T follicular helper cell (primary cell): ENCODE measurements at regions not wholly inside any gene's neighbourhood (a gene's known extent, or its start where the extent isn't known, plus 50 kb on each side); places are given as distances from the start of the nearest gene placed in this dataset.

Experiments
- DNase-seq: peaks from one replicate; pipeline ENCODE4 v3.0.0-alpha.2; 2020; ENCODE audit warnings: low read depth

DNA sequence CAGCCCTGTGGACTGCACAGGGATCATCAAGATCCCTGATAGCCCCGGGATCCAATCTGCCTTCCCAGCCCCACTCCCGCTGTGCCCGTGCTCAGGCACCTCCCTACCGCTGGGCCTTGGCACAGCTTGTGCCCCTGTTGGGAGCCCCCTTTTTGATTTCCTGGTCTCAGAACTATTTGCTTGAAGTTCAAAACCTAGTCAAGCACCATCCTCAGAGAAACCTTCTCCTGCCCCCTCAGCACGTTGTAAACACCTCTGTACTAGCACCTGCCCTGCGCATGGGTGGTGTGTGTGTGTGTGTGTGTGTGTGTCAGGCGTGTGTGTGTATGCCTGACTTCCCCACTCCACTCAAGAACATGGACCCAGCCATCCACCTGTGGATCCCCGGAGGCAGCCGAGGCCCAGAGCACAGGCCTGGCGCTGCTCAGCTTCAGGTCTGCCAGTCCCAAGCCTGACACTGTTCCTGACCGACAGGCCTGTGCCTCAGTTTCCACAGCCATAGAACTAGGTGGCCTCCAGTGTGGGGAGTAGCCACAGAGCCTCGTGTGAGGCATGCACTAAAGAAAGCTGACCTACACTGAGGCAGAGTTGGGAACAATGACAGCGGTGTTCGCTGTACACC lies 65.5 kb downstream of the ADRA2C start:
- DNase-seq = no peak

DNA sequence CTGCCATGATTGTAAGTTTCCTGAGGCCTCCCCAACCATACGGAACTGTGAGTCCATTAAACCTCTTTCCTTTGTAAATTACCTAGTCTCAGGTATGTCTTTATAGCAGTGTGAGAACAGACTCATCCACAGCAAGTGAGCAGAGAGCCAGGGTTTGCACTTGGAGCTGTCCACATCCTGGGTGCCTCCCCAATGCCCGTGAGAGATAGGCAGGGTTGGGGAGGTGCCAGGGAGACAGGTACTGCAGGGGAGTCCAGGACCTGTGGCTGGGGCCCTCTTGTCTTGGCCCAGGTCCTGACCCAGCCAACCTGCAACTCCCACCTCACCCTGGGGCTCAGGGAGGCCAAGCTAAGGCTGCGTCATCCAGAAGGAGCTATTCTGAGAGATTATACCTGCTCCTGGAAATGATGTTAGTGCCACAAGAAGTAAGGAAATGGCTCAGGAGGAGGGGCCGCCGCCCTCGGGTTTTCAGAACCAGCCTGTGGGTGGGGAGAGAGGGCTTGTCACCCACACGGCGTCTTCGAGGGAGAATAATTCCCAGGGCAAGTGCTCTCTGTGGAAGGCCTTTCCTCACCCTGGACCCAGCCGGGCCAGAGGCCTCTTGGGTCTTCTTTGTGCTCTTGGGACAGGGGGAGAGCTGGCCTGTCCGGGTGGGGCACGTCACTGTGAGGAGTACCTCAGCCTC lies 66.5 kb downstream of the ADRA2C start:
- DNase-seq = no peak

DNA sequence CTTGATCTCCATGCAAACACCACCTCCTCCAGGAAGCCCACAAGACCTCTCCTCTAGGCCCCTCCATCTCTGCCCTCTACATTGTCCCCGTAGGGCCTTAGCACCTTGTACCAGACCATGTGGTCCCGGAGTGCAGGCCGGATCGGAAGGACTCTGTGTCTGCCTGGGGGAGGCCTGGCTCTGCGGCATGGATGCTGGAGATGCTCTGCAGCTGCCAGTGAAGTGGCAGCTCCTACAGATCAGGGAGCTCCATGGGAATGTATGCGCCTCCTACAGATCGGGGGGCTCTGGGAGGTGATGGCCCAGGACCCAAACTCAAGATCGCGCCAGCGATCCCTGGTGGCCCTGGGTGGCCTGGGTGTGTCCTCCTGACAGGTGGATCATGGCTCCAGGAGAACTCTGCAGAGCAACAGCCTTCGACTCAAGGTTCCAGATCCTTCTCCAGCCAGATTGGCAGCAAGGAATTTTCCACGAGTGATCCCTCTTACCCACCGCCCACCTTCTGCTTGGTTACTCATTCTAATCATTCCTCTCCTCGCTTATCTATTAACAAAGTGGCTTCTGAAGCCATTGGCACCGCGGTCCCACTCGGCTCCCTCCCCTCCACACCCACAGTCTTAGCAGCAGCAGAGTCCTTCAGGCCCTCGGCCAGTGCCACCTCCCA lies 67.3 kb downstream of the ADRA2C start:
- DNase-seq = no peak

DNA sequence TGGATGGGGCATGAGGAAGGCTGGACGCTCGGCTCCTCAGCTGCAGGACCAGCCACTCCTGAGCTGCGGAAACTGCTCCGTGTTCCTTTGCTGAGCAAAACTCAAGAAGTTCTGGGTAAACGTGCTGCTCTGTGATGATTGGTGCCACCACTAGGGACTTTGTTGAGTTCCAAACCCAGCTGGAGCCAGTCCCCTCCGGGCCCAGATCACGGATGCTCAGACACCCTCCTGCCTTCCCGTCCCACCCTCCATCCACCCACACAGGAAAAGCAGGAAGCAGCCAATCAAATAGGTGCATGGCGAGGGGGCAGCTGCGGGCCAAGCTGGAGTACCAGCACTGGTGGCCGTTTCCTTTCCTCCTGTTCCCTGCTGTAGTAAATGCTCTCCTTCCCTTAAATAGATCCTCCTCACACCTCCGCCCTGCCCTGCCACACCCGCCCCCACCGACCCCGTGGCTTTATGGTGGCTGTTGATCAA lies 68.0 kb downstream of the ADRA2C start:
- no peak for DNase-seq

- DNase-seq = no peak
Measured at GRCh38 chr4:3834663-3835521, 68.7 kb downstream of the ADRA2C start.

DNA sequence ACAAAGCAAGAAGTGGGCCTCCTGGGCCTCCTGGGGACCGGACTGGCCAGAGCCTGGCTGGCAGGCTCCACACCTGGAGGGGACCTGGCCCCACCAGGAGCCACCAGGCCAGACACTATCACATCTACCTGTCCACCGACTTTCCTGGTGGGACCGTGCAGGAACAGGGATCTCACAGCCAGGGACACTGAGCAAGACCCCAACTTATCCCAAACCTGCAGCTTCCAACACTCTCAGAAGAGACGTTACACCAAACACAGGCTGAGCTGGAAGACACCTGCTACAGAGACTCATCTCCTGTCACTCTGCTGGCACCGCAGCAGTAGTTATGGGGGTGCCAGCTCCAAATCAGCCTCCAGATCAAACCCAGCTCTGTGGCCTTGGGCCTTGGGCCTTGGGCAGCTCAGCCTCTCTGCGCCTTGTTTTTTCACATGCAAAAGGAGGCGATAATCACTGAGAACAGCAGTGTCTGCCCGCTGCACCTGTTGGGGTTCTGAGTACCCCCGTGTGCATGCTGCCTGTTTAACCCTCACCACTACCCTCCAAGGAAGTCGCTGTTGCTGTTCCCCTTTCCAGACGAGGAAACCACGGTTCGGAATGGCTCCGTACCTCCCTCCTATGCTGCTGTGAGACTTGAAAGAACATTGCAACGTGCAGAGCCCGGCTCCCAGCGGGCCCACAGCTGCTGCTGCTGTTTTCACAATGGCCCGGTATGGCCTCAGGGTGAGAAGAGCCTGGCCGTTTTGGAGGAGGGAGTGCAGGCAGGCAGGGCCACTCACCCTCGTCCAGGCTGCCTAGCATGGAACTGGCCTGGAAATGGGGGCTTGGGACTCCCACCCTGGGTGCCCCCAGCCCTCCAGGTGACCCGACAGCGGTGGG lies 69.6 kb downstream of the ADRA2C start:
- no peak for DNase-seq

- no peak for DNase-seq
Measured at GRCh38 chr4:3836406-3836755, 70.2 kb downstream of the ADRA2C start.

DNA sequence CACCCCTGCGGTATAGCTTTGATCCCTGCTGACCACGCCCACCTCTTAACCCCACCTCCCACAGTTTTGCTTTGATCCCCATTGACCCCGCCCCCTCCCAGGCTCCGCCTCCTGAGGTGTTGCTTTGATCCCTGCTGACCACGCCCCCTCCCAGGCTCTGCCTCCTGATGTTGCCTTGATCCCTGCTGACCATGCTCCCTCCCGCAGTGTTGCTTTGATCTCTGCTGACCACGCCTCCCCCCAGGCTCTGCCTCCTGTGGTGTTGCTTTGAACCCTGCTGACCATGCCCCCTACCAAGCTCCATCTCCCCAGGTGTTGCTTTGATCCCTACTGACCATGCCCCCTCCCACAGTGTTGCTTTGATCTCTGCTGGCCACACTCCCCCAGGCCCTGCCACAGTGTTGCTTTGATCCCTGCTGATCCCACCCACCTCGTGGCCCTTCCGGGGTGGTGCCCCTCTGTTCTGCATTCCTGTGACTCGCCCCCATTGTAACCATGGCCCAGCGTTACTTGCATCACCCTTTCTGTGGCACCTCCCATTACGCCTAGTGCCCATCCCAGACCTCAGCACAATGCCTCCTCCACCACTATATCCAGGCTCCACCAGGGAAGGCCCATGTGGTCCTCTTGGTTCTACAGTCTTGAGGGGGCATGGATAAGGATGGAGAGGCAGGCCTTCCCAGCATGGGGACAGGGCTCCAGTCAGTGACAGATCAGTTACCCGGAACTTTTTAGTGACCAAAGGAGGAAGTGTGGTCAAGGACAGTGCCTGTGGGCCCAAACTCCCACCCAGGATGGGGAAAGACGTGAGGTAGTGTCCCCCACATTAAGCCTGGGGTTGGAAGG lies 70.8 kb downstream of the ADRA2C start:
- DNase-seq = no peak

GRCh38 chr4:3838437-3839380 lies 72.5 kb downstream of the ADRA2C start:
- DNase-seq = no peak

DNA sequence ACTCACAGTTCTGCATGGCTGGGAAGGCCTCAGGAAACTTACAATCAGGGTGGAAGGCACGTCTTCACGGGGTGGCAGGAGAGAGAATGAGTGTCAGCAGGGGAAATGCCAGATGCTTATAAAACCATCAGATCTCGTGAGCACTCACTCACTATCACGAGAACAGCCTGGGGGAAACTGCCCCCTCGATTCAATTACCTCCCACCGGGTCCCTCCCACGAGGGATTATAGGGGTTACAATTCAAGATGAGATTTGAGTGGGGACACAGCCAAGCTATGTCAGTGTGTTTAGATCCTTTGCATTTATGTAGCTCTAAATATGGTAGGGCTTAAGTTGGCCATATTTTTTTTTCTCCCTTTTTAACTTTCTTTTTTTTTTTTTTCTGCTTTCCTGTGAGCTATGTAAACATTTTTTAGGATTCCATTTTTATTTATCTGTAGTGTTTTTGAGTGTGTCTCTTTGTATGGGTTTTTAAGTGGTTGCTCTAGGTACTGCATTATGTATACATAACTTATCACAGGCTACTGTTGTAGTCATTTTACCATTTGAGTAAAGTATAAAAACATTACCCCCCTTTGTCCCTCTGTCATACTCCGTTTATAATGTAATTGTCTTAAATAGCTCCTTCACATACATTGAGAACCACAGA lies 79.0 kb downstream of the ADRA2C start:
- no peak for DNase-seq

GRCh38 chr4:3845744-3846429 lies 79.7 kb downstream of the ADRA2C start:
- no peak for DNase-seq

DNA sequence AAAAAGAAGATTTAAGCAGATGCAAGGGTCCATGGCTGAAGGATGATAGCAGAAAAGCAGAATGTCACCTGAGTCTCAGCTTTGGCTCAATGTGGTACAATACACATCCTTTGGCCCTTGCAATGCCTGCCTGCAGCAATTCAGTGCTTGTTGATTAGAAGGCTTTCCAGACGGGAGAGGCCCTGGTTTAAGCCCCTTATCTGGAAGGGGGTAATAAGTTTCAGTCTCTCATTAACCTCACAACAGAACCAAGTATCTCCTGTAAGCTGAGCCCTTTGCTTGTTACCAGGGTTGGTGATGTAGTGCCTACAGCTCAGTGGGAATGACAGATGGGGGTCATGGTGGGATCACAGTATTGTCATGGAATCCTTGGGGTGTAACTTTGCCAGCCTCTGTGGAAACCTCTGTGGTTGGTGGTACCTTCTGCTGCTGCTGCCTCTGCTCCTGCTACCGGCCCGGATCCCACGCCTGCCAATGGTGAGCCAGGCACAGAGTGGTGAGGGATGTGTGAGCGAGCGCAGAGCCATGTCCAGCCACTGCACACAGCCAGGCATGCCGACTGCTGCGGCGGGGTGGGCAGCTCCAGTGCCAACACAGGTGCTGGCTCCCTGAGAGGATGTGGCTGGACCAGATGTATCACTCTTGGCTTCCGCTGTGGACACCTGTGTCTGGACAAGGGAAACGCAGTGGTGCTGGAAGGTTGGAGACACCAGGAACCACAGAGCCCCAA lies 81.2 kb downstream of the ADRA2C start:
- DNase-seq = no peak

DNA sequence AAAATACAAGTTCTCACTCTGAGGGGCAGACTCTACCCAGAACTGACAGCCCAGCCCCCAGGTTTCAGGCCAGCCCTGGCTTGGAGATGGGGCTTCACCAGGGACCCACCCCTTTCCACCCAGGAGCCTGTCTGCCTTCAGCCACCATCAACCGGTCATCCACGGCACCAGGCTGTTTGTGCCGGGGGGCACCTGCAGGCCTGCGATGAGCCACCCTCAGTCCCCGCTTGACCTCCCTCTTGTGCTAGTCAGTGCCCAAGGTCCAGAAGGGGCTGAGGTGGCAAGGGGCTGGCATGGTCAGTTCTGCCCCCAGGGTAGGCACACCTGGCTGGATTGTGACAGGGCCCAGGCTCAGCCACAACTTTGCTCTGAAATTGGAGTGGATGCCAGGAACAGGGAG lies 82.1 kb downstream of the ADRA2C start:
- no peak for DNase-seq

DNA sequence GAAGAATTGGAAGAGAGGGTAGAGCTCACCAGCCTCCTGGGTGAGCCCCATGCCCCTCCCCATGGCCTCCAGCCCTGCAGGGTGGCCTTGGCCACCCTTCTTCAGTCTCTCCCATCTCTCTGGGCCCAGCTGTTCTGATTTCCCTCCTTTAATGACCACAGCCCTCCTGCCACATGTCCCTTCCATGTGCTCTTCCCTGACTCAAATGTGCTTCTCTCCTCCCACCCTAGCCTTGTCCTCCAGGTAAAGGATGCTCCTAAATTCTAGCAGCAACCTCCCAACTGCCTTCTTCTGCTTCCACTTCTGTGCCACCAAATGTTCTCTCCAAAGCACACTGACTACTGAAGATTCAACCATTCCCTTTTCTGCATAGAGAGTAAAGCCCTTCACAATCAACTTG lies 83.0 kb downstream of the ADRA2C start:
- DNase-seq = no peak

- no peak for DNase-seq
Measured at GRCh38 chr4:3850128-3850527, 83.9 kb downstream of the ADRA2C start.

DNA sequence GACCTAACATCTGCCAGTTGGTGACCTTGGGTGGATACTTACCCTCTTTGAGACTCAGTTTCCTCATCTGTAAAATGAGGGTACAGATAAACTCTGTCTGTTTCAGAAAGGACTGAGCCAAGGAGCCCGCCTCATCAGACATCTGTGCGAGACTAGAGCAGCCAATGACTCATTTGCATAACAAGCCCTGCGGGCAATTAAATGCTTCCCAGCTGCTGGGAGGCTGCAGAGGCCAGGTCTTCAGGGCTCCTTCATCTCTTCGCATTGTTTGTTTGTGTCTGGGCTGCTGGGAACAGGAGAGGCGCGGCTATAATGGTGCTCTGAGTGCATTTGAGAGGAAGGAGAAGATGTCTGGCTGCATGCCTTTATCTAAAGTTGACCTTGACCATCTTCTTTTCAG lies 85.0 kb downstream of the ADRA2C start:
- DNase-seq = no peak

DNA sequence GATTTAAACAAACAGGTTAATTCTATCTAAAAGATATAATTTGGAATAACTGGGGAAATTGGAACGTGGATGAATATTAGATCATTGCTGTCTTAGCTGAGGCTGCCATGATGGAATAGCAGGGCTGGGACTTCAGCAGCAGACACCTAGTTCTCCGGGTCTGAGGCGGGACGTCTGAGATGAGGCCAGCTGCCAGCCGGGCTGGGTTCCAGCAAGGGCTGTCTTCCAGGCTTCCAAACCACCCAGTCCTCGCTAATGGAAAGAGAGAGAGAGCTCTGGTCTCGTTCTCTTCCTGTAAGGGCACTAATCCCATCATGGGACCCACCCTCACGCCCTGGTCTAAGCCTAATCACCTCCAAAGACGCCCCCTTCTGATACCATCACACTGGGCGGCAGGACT lies 85.7 kb downstream of the ADRA2C start:
- DNase-seq = no peak

DNA sequence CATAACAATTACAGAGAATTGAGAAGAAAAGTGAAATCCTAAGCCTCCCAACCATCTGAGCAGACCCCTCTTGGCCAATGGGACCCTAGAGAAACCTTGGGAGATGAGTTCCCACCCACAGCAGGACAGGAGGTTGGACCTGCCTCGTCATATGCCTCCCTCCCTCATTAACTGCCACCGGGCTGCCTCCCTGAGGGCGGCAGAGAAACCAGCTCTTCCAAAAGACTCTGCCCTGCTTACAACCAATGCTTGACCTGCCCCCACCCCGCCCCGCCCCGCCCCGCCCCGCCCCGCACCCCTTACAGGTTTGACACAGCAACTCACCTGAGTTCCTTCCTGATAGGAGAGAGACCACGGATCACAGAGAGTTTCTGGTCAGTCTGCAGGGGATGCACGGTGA lies 86.1 kb downstream of the ADRA2C start:
- no peak for DNase-seq
